B cell (primary cell): ENCODE measurements at regions not wholly inside any gene's neighbourhood (a gene's known extent, or its start where the extent isn't known, plus 50 kb on each side); places are given as distances from the start of the nearest gene placed in this dataset.

Experiments used
- ATAC-seq: fragments of 200-7000 bp; cut with Tn5 transposase; one replicate; pipeline ENCODE4 v1.10.0; 2021; ENCODE audit warnings: low read depth, mild to moderate bottlenecking, moderate number of reproducible peaks, moderate library complexity
- CTCF ChIA-PET: fragments of 350-600 bp; sonication (Branson Sonifier 250); formaldehyde crosslinking; loops from one replicate; lab custom pipeline; 2021; ENCODE audit warnings: antibody characterized with exemption, inconsistent platforms; lab: Charles Lee
- POLR2A ChIA-PET: fragments of 350-600 bp; sonication (Branson Sonifier 250); formaldehyde crosslinking; loops from one replicate; lab custom pipeline; 2021; ENCODE audit warnings: antibody characterized with exemption; lab: Charles Lee
- DNase-seq: peaks from one replicate; pipeline ENCODE4 v3.0.0; 2013
- H2AFZ ChIP-seq: 2 replicates; pipeline ENCODE4 v1.6.1; 2012; ENCODE audit warnings: mild to moderate bottlenecking, low read depth, low read length; ENCODE audit not compliant: insufficient read depth, poor library complexity, severe bottlenecking
- H3K27ac ChIP-seq, 2 donors: 1 replicate in 1 of 2; 2 replicates in 1 of 2; pipeline ENCODE4 v1.5.1; 2012 to 2013; ENCODE audit warnings: low read length in 2 of 2, mild to moderate bottlenecking in 2 of 2, moderate library complexity in 1 of 2
- H3K27me3 ChIP-seq, 4 experiments: fragments of 200-600 bp in 1 of 4; sonication (generic) in 1 of 4; replicated peaks in 1 of 4; 1 replicate in 2 of 4; 2 replicates in 2 of 4; pipeline versions ENCODE4 v1.6.1 to v1.7.0; 2013 to 2016; ENCODE audit warnings: low read length in 3 of 4, mild to moderate bottlenecking in 2 of 4, mixed read lengths in 1 of 4, moderate library complexity in 1 of 4; ENCODE audit not compliant: insufficient read depth in 4 of 4, control insufficient read depth in 3 of 4; ENCODE audit errors: control extremely low read depth in 1 of 4
- H3K36me3 ChIP-seq, 2 experiments: replicated peaks in 1 of 2; 1 replicate in 1 of 2; 2 replicates in 1 of 2; pipeline versions ENCODE4 v1.6.1 to v1.7.1; 2013; ENCODE audit warnings: low read length in 1 of 2; ENCODE audit not compliant: insufficient read depth in 2 of 2, control insufficient read depth in 1 of 2; ENCODE audit errors: control extremely low read depth in 1 of 2, extremely low read depth in 1 of 2
- H3K4me1 ChIP-seq, 2 donors: fragments of 200-600 bp in 1 of 2; sonication (generic) in 1 of 2; 1 replicate in 1 of 2; 2 replicates in 1 of 2; pipeline versions ENCODE4 v1.5.1 to v1.6.1; 2013 to 2017; ENCODE audit warnings: low read length in 2 of 2; ENCODE audit not compliant: control insufficient read depth in 2 of 2, insufficient read depth in 2 of 2
- H3K4me2 ChIP-seq: replicated peaks from 2 replicates; pipeline ENCODE3; 2012; ENCODE audit warnings: mild to moderate bottlenecking, low read depth, low read length; ENCODE audit not compliant: poor library complexity, severe bottlenecking
- H3K4me3 ChIP-seq, 5 experiments: fragments of 200-600 bp in 1 of 5; sonication (generic) in 1 of 5; 1 replicate in 3 of 5; 2 replicates in 2 of 5; pipeline versions ENCODE4 v1.5.1 to v1.7.0; 2011 to 2016; ENCODE audit warnings: low read length in 4 of 5, mild to moderate bottlenecking in 4 of 5, low read depth in 2 of 5, control low read depth in 1 of 5, moderate library complexity in 1 of 5; ENCODE audit not compliant: insufficient read depth in 1 of 5; ENCODE audit errors: control extremely low read depth in 1 of 5, extremely low read depth in 1 of 5
- H3K79me2 ChIP-seq: fragments of 200-600 bp; sonication (generic); one replicate; pipeline ENCODE4 v1.6.0; 2016; ENCODE audit warnings: low read length; ENCODE audit not compliant: control insufficient read depth, insufficient read depth
- H3K9ac ChIP-seq: fragments of 200-600 bp; sonication (generic); 2 replicates; pipeline ENCODE4 v1.6.1; 2017; ENCODE audit warnings: mild to moderate bottlenecking, low read length, moderate library complexity
- H3K9me3 ChIP-seq, 3 donors: one replicate each; pipeline versions ENCODE4 v1.6.1 to v1.7.1; 2013; ENCODE audit warnings: low read length in 2 of 3; ENCODE audit not compliant: control insufficient read depth in 2 of 3, insufficient read depth in 1 of 3; ENCODE audit errors: control extremely low read depth in 1 of 3
- H4K20me1 ChIP-seq: 2 replicates; pipeline ENCODE4 v1.6.0; 2012; ENCODE audit warnings: mild to moderate bottlenecking, low read length; ENCODE audit not compliant: insufficient read depth, control insufficient read depth, poor library complexity, severe bottlenecking
- H3K27ac Mint-ChIP-seq: one replicate; pipeline ENCODE4 v1.8.0; 2021; ENCODE audit warnings: mixed read lengths
- H3K27me3 Mint-ChIP-seq: one replicate; pipeline ENCODE4 v1.8.0; 2021; ENCODE audit warnings: mixed read lengths
- H3K4me1 Mint-ChIP-seq: one replicate; pipeline ENCODE4 v1.8.0; 2021; ENCODE audit warnings: mixed read lengths
- H3K4me3 Mint-ChIP-seq: one replicate; pipeline ENCODE4 v1.8.0; 2021; ENCODE audit warnings: mixed read lengths
- H3K9me3 Mint-ChIP-seq: one replicate; pipeline ENCODE4 v1.8.0; 2022; ENCODE audit warnings: mixed read lengths; ENCODE audit not compliant: insufficient read depth
- CTCF ChIP-seq: fragments of 200-600 bp; IDR thresholded peaks from one replicate; pipeline ENCODE4 v1.8.0; 2022; ENCODE audit warnings: antibody characterized with exemption, mild to moderate bottlenecking
- EZH2 ChIP-seq: IDR thresholded peaks from 2 replicates; pipeline ENCODE4 v1.6.1; 2012; ENCODE audit warnings: borderline replicate concordance, low read depth, mild to moderate bottlenecking, moderate library complexity, low read length; ENCODE audit not compliant: insufficient read depth, poor library complexity, severe bottlenecking
- WGBS: methylation state at CpG from one replicate; pipeline ENCODE4 v1.1.5; 2013; ENCODE audit warnings: missing lambda C conversion rate; ENCODE audit not compliant: insufficient coverage; 5-methylcytosine and 5-hydroxymethylcytosine counted together
- intact Hi-C: fragments of 100-400 bp; cut with micrococcal nuclease; formaldehyde crosslinking; loops from one replicate; pipeline ENCODE4 v1.10.0; 2022

GRCh38 chr3:74393426-74393825 lies 221.0 kb downstream of the CNTN3 start:
- no peaks in the 10 kb centered on the region for H4K20me1 ChIP-seq
- no peaks in the 10 kb centered on the region for H3K27me3 Mint-ChIP-seq
- no peak overlapping the region for H3K9ac ChIP-seq
- ChIA-PET POLR2A (no interaction called here), CTCF (no interaction called here)
- H3K27me3 ChIP-seq, result no peaks in the 10 kb centered on the region
- no peak overlapping the region for H3K27ac ChIP-seq
- H3K4me1 Mint-ChIP-seq, result no peaks in the 10 kb centered on the region
- no peak overlapping the region for H2AFZ ChIP-seq
- no peak overlapping the region for H3K4me3 Mint-ChIP-seq
- H3K79me2 ChIP-seq, result no peaks in the 10 kb centered on the region
- H3K27ac Mint-ChIP-seq, result no peak overlapping the region
- peaks cover 10% of the 10 kb centered on the region for H3K9me3 Mint-ChIP-seq
- ATAC-seq (no peak), DNase-seq (no peak)
- no peak overlapping the region for H3K4me3 ChIP-seq
- 100% methylated on average over 1 of the region's 3 CpGs for whole genome bisulfite sequencing
- H3K4me2 ChIP-seq, result no peak overlapping the region
- TF ChIP-seq EZH2 (no peak), CTCF (no peak)
- H3K9me3 ChIP-seq, result peaks cover 0 to 1% (median 0%) of the 10 kb centered on the region in 3 donors
- H3K4me1 ChIP-seq, result no peaks in the 10 kb centered on the region
- no peaks in the 10 kb centered on the region for H3K36me3 ChIP-seq
- intact Hi-C loops, result no loop called here

- no peaks in the 10 kb centered on the region for H3K27me3 ChIP-seq
- no peaks in the 10 kb centered on the region for H3K4me1 ChIP-seq
- no peaks in the 10 kb centered on the region for H3K27me3 Mint-ChIP-seq
- WGBS, result 83% methylated on average over 1 of the region's 4 CpGs
- H3K36me3 ChIP-seq, result no peaks in the 10 kb centered on the region
- TF ChIP-seq CTCF (no peak), EZH2 (no peak)
- no peak overlapping the region for H2AFZ ChIP-seq
- intact Hi-C loops, result no loop called here
- no peak for DNase-seq
- ChIA-PET CTCF (interaction anchor here (0.6 kb wide), 1 partner anchor 10 kb away, joined by 4 read pairs; no protein-coding TSS in a partner anchor), POLR2A (no interaction called here)
- no peak overlapping the region for H3K9ac ChIP-seq
- no peaks in the 10 kb centered on the region for H3K79me2 ChIP-seq
- no peak overlapping the region for H3K27ac Mint-ChIP-seq
- peaks cover 4% of the 10 kb centered on the region for H3K9me3 Mint-ChIP-seq
- no peak overlapping the region for H3K4me3 Mint-ChIP-seq
- H3K27ac ChIP-seq, result no peak overlapping the region
- H3K4me1 Mint-ChIP-seq, result no peaks in the 10 kb centered on the region
- no peak overlapping the region for H3K4me2 ChIP-seq
- H3K9me3 ChIP-seq, result no peaks in the 10 kb centered on the region
- no peak overlapping the region for H3K4me3 ChIP-seq
- H4K20me1 ChIP-seq, result no peaks in the 10 kb centered on the region
- no peak for ATAC-seq
Observed at GRCh38 chr3:74390121-74390877, 224.2 kb downstream of the CNTN3 start.
